Mesodermal cell (in vitro differentiated cells): ENCODE measurements at regions not wholly inside any gene's neighbourhood (a gene's known extent, or its start where the extent isn't known, plus 50 kb on each side); places are given as distances from the start of the nearest gene placed in this dataset.

Experiments used
- H3K27ac ChIP-seq: 2 replicates; pipeline ENCODE4 v1.7.0; 2013; ENCODE audit warnings: mild to moderate bottlenecking, low read depth, low read length, moderate library complexity; ENCODE audit not compliant: severe bottlenecking
- H3K36me3 ChIP-seq: 2 replicates; pipeline ENCODE4 v1.7.1; 2013; ENCODE audit warnings: mild to moderate bottlenecking, low read length, moderate library complexity; ENCODE audit not compliant: control insufficient read depth, insufficient read depth
- H3K4me1 ChIP-seq: one replicate; pipeline ENCODE4 v1.7.1; 2013; ENCODE audit warnings: mild to moderate bottlenecking, low read length; ENCODE audit not compliant: insufficient read depth, control insufficient read depth, poor library complexity, severe bottlenecking
- H3K4me3 ChIP-seq: 2 replicates; pipeline ENCODE4 v1.7.0; 2013; ENCODE audit warnings: low read length, control low read depth, mild to moderate bottlenecking; ENCODE audit not compliant: insufficient read depth, poor library complexity, severe bottlenecking; ENCODE audit errors: extremely low read depth
- H3K9me3 ChIP-seq: 2 replicates; pipeline ENCODE4 v1.7.1; 2013; ENCODE audit warnings: mild to moderate bottlenecking, low read length, moderate library complexity; ENCODE audit not compliant: control insufficient read depth
- WGBS, 2 experiments: methylation state at CpG; one replicate each; pipeline ENCODE4 v1.1.5; 2013; ENCODE audit warnings: missing lambda C conversion rate in 2 of 2; ENCODE audit not compliant: insufficient coverage in 2 of 2; 5-methylcytosine and 5-hydroxymethylcytosine counted together

- Histone ChIP-seq H3K4me3 (no peak overlapping the region), H3K27ac (no peak overlapping the region), H3K9me3 (no peaks in the 10 kb centered on the region), H3K4me1 (no peaks in the 10 kb centered on the region), H3K36me3 (no peaks in the 10 kb centered on the region)
- 92 to 100% methylated on average over 1 to 2 of the region's 2 CpGs for WGBS, 2 experiments
Observed at GRCh38 chr4:155535802-155536454, 130.7 kb upstream of the GUCY1A1 start.

GRCh38 chr4:155532373-155533085, 134.1 kb upstream of the GUCY1A1 start:
- 83 to 100% methylated on average over 2 to 3 of the region's 5 CpGs for WGBS, 2 experiments
- Histone ChIP-seq H3K27ac (no peak overlapping the region), H3K36me3 (no peaks in the 10 kb centered on the region), H3K9me3 (no peaks in the 10 kb centered on the region), H3K4me3 (no peak overlapping the region), H3K4me1 (no peaks in the 10 kb centered on the region)

- H3K4me3 ChIP-seq = no peak overlapping the region
- 91 to 97% methylated on average over 3 to 4 of the region's 5 CpGs for WGBS, 2 experiments
- no peaks in the 10 kb centered on the region for H3K4me1 ChIP-seq
- no peaks in the 10 kb centered on the region for H3K36me3 ChIP-seq
- H3K27ac ChIP-seq = no peak overlapping the region
- no peaks in the 10 kb centered on the region for H3K9me3 ChIP-seq
Observed at GRCh38 chr4:155530857-155531256, 135.8 kb upstream of the GUCY1A1 start.

- Histone ChIP-seq H3K4me1 (no peaks in the 10 kb centered on the region), H3K4me3 (no peak overlapping the region), H3K36me3 (no peaks in the 10 kb centered on the region), H3K9me3 (no peaks in the 10 kb centered on the region), H3K27ac (no peak overlapping the region)
- 67 to 83% methylated on average over 1 of the region's 3 CpGs for WGBS, 2 experiments
Observed at GRCh38 chr4:155530290-155530689, 136.4 kb upstream of the GUCY1A1 start.

GRCh38 chr4:155529716-155530115, 136.9 kb upstream of the GUCY1A1 start:
- Histone ChIP-seq H3K4me3 (no peak overlapping the region), H3K27ac (no peak overlapping the region), H3K9me3 (no peaks in the 10 kb centered on the region), H3K4me1 (no peaks in the 10 kb centered on the region), H3K36me3 (no peaks in the 10 kb centered on the region)
- no CpG with 5 or more reads among the region's 3 CpGs for WGBS, 2 experiments

DNA sequence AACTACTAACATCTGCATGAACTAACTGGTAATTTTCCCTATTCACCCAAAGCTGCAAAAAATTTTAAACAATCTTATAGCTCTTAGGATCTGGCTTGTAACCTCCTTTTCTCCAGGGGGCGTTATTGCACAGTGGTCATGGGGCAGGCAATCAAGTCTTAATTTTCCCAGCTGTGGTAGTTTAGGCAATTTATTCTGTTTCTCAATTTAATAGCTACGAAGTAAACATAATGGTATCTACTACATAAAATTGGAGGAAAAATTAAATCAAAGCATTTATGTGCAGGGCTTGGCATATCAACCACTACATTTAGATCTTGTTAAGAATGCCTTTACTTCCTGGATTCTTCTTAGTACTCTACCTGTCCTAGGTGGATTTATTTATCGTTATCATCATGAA, 137.4 kb upstream of the GUCY1A1 start:
- H3K36me3 ChIP-seq = no peaks in the 10 kb centered on the region
- H3K9me3 ChIP-seq = no peaks in the 10 kb centered on the region
- H3K4me3 ChIP-seq = no peak overlapping the region
- H3K27ac ChIP-seq = no peak overlapping the region
- WGBS, 2 experiments = 83 to 100% methylated on average over 1 of the region's 3 CpGs
- no peaks in the 10 kb centered on the region for H3K4me1 ChIP-seq

- Histone ChIP-seq H3K9me3 (no peaks in the 10 kb centered on the region), H3K4me1 (no peaks in the 10 kb centered on the region), H3K36me3 (no peaks in the 10 kb centered on the region), H3K27ac (no peak overlapping the region), H3K4me3 (no peak overlapping the region)
- WGBS, 2 experiments = 91 to 96% methylated on average over 4 to 5 of the region's 8 CpGs
Observed at GRCh38 chr4:155526452-155527169, 140.0 kb upstream of the GUCY1A1 start.

DNA sequence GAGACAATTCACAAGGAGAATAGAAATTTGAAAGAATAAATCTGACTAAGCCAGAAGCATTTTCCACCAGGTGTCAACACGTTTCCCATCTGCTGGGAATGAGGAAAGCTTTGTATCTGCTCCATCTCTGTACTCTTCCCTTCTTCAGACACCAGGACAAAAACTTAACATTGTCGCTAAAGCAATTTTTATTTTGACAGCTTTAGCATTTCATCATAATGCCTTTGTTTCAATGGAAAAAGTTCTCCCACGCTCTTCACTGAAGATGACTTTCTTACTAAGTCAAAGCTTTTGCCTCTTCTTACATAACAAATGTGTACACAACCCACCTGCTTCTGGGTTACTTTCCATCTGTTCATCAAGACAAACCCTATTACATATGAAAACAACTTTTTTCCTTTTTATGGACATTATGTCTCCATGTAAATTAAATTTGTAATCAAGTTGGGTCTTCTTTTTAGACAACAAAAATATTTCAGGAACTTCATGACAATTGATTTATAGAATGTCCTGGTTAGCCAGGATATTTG, 141.7 kb upstream of the GUCY1A1 start:
- 89 to 95% methylated on average over 2 to 3 of the region's 3 CpGs for WGBS, 2 experiments
- no peaks in the 10 kb centered on the region for H3K4me1 ChIP-seq
- H3K36me3 ChIP-seq = no peaks in the 10 kb centered on the region
- no peak overlapping the region for H3K27ac ChIP-seq
- H3K4me3 ChIP-seq = no peak overlapping the region
- H3K9me3 ChIP-seq = peaks cover 13% of the 10 kb centered on the region

DNA sequence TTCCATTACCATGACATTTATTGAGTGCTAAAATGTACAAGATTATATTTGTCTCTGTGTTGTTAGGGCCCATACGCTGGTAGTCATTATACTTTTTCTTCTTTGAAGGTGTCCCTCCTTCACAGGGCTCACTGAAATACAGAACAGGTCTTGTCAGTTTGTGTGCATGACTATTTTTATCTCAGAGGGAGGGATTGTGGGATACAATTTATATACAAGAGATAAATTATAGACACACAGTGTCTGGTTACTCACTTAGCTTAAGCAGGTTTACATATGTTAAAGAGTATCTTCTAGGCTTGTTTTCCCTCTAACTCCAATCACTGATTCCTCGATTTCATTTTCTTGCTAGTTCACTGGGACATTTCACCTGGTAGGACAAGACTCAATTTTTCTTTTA, 143.3 kb upstream of the GUCY1A1 start:
- Histone ChIP-seq H3K36me3 (no peaks in the 10 kb centered on the region), H3K27ac (no peak overlapping the region), H3K4me1 (no peaks in the 10 kb centered on the region), H3K4me3 (no peak overlapping the region), H3K9me3 (peaks cover 13% of the 10 kb centered on the region)
- WGBS, 2 experiments = 88 to 100% methylated on average over 1 to 2 of the region's 2 CpGs

GRCh38 chr4:155522201-155522600, 144.4 kb upstream of the GUCY1A1 start:
- Histone ChIP-seq H3K9me3 (peaks cover 13% of the 10 kb centered on the region), H3K36me3 (no peaks in the 10 kb centered on the region), H3K4me1 (no peaks in the 10 kb centered on the region), H3K4me3 (no peak overlapping the region), H3K27ac (no peak overlapping the region)
- WGBS, 2 experiments = no CpG with 5 or more reads among the region's 2 CpGs
